ENCODE measurements at regions not wholly inside any gene's neighbourhood (a gene's known extent, or its start where the extent isn't known, plus 50 kb on each side); places are given as distances from the start of the nearest gene placed in this dataset.

- ATAC-seq, result no peak
- no peak for TF ChIP-seq CSRNP3 (CRISPR knock-in tag; IDR thresholded peaks at IDR 0.05)
- no peak for TF ChIP-seq POU6F1 (CRISPR knock-in tag; IDR thresholded peaks at IDR 0.05; ENCODE audit: borderline replicate concordance, low read depth)
- TF ChIP-seq RARB (CRISPR knock-in tag; IDR thresholded peaks at IDR 0.05), result no peak
Measured at GRCh38 chr7:120185940-120186682, 86.9 kb upstream of the KCND2 start.

- TF ChIP-seq ARNTL (CRISPR knock-in tag; IDR thresholded peaks at IDR 0.05; ENCODE audit: borderline replicate concordance, low read depth) (no peak), ISL1 (CRISPR knock-in tag; IDR thresholded peaks at IDR 0.05) (no peak), ZFP3 (CRISPR knock-in tag; IDR thresholded peaks at IDR 0.05) (no peak), OSR1 (CRISPR knock-in tag; IDR thresholded peaks at IDR 0.05) (no peak), ZNF8 (CRISPR knock-in tag; IDR thresholded peaks at IDR 0.05) (no peak), PATZ1 (CRISPR knock-in tag; IDR thresholded peaks at IDR 0.05; ENCODE audit: borderline replicate concordance) (no peak), PPARA (CRISPR knock-in tag; IDR thresholded peaks at IDR 0.05; ENCODE audit: borderline replicate concordance) (no peak), TOX (CRISPR knock-in tag; IDR thresholded peaks at IDR 0.05; ENCODE audit: borderline replicate concordance) (no peak), TSHZ2 (CRISPR knock-in tag; IDR thresholded peaks at IDR 0.05) (no peak), ZC3H10 (CRISPR knock-in tag; IDR thresholded peaks at IDR 0.05) (no peak)
- no peak for ATAC-seq
Measured at GRCh38 chr7:120186688-120187087, 86.3 kb upstream of the KCND2 start.

GRCh38 chr7:120189623-120190022 lies 83.4 kb upstream of the KCND2 start:
- TF ChIP-seq ZFP30 (CRISPR knock-in tag; IDR thresholded peaks at IDR 0.05), result no peak
- no peak for TF ChIP-seq PPARA (CRISPR knock-in tag; IDR thresholded peaks at IDR 0.05; ENCODE audit: borderline replicate concordance)
- TF ChIP-seq ZNF565 (CRISPR knock-in tag; conservative IDR thresholded peaks at IDR 0.05; ENCODE audit: low read depth), result no peak
- TF ChIP-seq ZFP3 (CRISPR knock-in tag; IDR thresholded peaks at IDR 0.05), result no peak
- TF ChIP-seq POU6F1 (CRISPR knock-in tag; IDR thresholded peaks at IDR 0.05; ENCODE audit: borderline replicate concordance, low read depth), result no peak
- no peak for TF ChIP-seq PATZ1 (CRISPR knock-in tag; IDR thresholded peaks at IDR 0.05; ENCODE audit: borderline replicate concordance)
- no peak for TF ChIP-seq TSHZ2 (CRISPR knock-in tag; IDR thresholded peaks at IDR 0.05)
- no peak for TF ChIP-seq OSR1 (CRISPR knock-in tag; IDR thresholded peaks at IDR 0.05)
- no peak for ATAC-seq

Measured in SK-N-SH treated with all-trans-retinoic acid at 6 μM for 48 hours (cell line).